ENCODE measurements at regions not wholly inside any gene's neighbourhood (a gene's known extent, or its start where the extent isn't known, plus 50 kb on each side); places are given as distances from the start of the nearest gene placed in this dataset.

- no peaks in the 10 kb centered on the region for H3K36me3 ChIP-seq (ENCODE audit: control insufficient read depth, insufficient read depth, low read length)
- DNase-seq (ENCODE audit: low read depth), result no peak
- TF ChIP-seq, protein P1, sequence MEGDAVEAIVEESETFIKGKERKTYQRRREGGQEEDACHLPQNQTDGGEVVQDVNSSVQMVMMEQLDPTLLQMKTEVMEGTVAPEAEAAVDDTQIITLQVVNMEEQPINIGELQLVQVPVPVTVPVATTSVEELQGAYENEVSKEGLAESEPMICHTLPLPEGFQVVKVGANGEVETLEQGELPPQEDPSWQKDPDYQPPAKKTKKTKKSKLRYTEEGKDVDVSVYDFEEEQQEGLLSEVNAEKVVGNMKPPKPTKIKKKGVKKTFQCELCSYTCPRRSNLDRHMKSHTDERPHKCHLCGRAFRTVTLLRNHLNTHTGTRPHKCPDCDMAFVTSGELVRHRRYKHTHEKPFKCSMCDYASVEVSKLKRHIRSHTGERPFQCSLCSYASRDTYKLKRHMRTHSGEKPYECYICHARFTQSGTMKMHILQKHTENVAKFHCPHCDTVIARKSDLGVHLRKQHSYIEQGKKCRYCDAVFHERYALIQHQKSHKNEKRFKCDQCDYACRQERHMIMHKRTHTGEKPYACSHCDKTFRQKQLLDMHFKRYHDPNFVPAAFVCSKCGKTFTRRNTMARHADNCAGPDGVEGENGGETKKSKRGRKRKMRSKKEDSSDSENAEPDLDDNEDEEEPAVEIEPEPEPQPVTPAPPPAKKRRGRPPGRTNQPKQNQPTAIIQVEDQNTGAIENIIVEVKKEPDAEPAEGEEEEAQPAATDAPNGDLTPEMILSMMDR (IDR thresholded peaks at IDR 0.05; ENCODE audit: insufficient read depth, low read length, poor library complexity, severe bottlenecking), result no peak
- no peak overlapping the region for H3K4me3 ChIP-seq (ENCODE audit: low read depth, low read length)
- no peaks in the 10 kb centered on the region for H3K27me3 ChIP-seq (ENCODE audit: control insufficient read depth, insufficient read depth, low read length)
Measured at GRCh38 chr10:29873941-29874484, 185.4 kb downstream of the JCAD start.

DNA sequence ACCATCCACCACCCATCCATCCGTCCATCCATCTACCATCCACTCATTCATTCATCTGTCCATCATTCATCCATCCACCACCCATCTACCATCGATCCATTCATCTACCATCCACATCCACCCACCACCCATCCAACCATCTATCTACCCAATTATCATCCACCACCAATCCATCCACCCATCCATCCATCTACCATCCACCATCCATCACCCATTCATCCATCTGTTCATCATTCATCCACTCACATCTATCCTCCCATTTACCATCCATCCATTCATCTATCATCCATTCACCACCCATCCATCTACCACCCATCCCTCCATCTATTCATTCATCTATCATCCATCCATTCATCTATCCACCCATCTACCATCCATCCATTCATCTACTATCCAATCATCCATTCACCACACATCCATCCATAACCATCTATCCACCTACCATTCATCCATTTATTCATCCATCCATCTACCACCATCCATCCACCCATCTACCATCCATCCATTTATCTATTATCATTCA is 188.8 kb downstream of the JCAD start:
- TF ChIP-seq, protein P1 (IDR thresholded peaks at IDR 0.05; ENCODE audit: insufficient read depth, low read length, poor library complexity, severe bottlenecking), result no peak
- DNase-seq (ENCODE audit: low read depth), result no peak
- H3K27me3 ChIP-seq (ENCODE audit: control insufficient read depth, insufficient read depth, low read length), result no peaks in the 10 kb centered on the region
- H3K4me3 ChIP-seq (ENCODE audit: low read depth, low read length), result no peak overlapping the region
- H3K36me3 ChIP-seq (ENCODE audit: control insufficient read depth, insufficient read depth, low read length), result no peaks in the 10 kb centered on the region

DNA sequence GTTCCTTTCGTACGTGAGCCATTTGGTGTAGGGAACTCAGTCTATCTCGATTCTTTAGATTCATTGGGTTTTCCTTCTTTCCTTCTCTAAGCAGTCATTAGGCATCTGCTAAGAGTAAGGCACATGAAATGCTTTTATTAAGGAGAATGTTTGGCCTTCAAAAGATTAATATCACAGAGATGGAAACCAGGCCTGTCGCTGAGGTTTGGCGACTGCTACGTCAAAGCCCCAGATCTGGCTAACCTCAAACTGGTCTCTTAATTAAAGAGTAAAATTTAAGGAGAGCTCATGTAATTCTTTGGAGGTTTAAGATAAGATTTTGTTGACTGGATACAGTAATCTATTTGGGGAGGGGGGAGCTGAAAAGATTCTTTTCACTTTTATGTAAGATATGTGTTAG is 189.8 kb downstream of the JCAD start:
- Histone ChIP-seq H3K36me3 (ENCODE audit: control insufficient read depth, insufficient read depth, low read length) (no peaks in the 10 kb centered on the region), H3K27me3 (ENCODE audit: control insufficient read depth, insufficient read depth, low read length) (no peaks in the 10 kb centered on the region), H3K4me3 (ENCODE audit: low read depth, low read length) (no peak overlapping the region)
- TF ChIP-seq, protein P1 (IDR thresholded peaks at IDR 0.05; ENCODE audit: insufficient read depth, low read length, poor library complexity, severe bottlenecking), result no peak
- no peak for DNase-seq (ENCODE audit: low read depth)

DNA sequence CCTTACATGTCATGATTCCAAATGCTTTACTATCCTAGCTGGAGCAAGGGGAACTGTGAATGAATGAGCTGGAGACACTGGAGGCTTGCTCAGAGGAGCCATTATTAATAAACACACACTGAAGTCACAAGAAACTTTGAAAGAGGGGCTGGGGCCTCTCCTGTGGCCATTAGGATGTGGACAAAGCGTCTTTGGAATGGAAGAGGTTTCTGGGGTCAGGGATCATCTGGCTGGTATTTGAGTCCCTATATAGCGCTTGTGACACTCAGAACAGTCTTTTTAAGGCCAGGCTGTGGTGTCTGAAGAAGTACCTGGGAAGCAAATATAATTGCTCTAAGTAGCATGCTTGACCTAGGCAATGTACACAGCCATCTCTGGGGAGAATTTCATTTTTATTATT is 193.0 kb downstream of the JCAD start:
- no peak for DNase-seq (ENCODE audit: low read depth)
- H3K27me3 ChIP-seq (ENCODE audit: control insufficient read depth, insufficient read depth, low read length), result no peaks in the 10 kb centered on the region

DNA sequence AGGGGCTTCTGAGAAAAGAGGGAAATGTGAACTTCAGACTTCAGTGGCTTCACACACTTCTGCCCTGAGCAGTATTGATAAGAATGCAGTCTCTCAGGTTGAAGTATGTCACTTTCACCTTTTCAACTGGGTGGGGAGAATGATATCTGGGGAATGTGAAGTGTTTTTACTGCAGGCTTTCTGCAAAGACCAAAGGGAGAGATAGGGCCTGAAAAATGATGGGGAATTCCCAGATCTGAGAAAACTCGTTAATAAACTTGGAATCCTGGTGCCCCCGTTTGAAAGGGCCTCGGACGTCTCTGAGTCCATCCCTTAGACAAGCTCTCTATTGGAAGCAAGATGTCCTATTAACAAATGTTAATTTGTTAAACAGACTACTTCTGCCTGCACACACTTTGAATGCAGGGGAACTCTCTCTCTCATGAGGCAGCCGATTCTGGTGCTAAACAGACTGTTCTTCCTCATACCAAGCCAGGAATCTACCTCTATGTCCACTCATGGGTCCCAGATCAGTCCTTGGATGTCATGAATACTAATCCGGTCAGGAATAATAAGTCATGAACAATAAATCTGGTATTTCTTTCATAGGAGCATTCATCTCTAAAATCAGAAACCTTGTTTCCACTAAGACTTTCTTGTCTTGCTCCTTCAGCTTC is 193.6 kb downstream of the JCAD start:
- H3K27me3 ChIP-seq (ENCODE audit: control insufficient read depth, insufficient read depth, low read length), result no peaks in the 10 kb centered on the region
- no peaks in the 10 kb centered on the region for H3K36me3 ChIP-seq (ENCODE audit: control insufficient read depth, insufficient read depth, low read length)
- DNase-seq (ENCODE audit: low read depth), result no peak
- TF ChIP-seq, protein P1 (IDR thresholded peaks at IDR 0.05; ENCODE audit: insufficient read depth, low read length, poor library complexity, severe bottlenecking), result no peak
- H3K4me3 ChIP-seq (ENCODE audit: low read depth, low read length), result no peak overlapping the region

More for the DNA sequence above, 193.0 kb downstream of the JCAD start:
- Histone ChIP-seq H3K36me3 (ENCODE audit: control insufficient read depth, insufficient read depth, low read length) (no peaks in the 10 kb centered on the region), H3K4me3 (ENCODE audit: low read depth, low read length) (no peak overlapping the region)
- TF ChIP-seq, protein P1 (IDR thresholded peaks at IDR 0.05; ENCODE audit: insufficient read depth, low read length, poor library complexity, severe bottlenecking), result no peak

Measured in kidney epithelial cell (primary cell).